GM21737 (cell line): ENCODE measurements at regions not wholly inside any gene's neighbourhood (a gene's known extent, or its start where the extent isn't known, plus 50 kb on each side); places are given as distances from the start of the nearest gene placed in this dataset.

ENCODE experiments used
- ATAC-seq: cut with Tn5 transposase; IDR thresholded peaks from one replicate; pipeline ENCODE4 v1.9.1; 2021; ENCODE audit warnings: mild to moderate bottlenecking, moderate library complexity; ENCODE audit not compliant: unreplicated experiment

DNA sequence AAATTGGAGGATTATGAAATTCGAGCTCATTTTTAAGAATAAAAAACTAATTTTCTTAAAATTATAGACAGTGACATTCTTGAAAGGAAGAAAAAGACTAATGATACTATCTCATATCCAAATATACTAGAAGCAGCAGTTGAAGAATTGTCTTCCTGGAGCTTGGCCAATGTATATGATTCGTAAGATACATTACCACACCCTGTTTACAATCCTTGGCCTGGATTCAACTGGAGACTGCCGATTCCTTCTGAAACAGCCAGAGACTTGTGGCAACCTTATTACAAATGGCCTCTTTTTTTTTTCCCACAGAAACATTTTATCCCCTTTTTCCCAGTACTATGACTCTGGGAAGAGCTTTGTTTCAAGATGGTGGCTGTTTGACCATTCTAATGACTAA, 571.2 kb upstream of the FAT1 start:
- ATAC-seq: no peak

DNA sequence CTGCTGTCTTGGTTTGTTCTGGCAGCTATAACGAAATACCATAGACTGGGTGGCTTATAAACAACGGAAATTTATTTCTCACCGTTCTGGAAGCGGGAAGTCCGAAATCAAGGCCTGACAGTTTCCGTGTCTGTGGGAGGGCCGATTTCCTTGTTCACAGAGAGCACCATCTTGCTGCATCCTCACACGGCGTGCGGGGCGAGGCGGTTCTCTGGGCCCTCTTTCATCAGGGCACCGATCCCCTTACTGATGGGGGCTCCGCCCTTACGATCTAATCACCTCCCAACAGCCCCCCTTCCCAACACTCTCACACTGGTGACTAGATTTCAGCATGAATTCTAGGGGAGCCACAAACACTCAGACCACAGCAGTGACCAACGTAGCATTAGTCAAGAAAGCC, 578.3 kb upstream of the FAT1 start:
- ATAC-seq: no peak

DNA sequence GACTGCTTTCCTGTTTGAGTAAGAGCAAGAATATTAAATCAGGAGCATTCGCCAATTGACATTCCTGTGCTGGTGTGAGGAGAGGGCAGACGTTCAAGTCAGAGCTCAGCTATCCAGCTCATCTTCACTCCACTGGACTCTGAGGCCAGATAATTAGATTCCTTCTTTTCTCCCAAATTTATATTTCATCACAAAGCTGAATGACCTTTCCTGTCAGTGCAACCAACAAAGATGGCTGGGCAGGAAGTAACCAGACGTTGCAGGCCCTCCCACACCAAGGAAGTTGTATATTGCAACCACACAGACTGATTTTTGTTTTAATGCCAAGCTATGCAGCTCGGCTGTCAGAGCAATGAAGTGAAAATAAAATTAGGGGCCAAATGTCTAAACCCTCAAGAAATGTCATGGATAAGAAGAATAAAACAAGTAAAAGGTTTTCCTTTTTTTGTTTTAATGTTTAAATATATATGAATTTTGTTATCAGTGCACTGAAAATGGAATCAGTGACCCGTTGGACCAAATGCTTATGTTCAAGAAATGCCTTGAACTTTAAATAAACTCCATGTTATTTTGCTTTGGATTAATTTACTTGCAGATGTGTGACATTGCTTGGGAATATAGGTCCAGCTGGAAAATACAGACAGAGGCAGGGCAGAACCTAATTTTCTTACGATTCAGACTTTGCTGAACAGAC, 578.9 kb upstream of the FAT1 start:
- ATAC-seq: no peak

DNA sequence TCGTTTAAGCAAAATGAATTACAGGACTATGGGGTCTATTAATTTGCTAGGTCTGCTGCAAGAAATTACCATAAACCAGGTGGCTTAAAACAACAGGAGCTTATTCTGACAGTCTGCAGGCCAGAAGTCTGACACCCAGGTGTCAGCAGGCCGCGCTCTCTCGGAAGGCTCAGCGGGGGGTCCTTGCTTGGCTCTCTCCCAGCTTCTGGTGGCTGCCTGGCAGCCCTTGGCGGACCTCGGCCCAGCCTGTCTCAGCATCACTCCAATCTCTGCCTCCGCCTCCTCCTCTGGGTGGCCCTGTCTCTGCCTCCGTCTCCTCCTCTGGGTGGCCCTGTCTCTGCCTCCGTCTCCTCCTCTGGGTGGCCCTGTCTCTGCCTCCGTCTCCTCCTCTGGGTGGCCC, 580.5 kb upstream of the FAT1 start:
- ATAC-seq: no peak

DNA sequence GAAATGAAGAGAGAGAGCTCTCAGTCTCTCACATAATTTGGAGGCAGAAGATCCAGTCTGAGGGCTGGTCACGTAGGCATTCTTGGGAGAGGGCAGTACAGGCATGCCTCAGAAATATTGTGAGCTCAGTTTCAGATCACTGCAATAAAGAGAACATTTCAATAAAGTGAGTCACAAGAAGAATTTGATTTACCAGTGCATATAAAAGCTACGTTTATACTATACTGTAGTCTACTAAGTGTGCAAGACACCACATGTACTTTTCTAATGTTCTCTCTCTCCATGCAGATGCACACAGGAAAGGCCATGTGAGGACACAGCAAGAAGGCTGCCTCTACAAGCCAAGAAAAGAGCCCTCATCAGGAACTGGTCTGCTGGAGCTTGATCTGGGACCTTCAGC, 583.5 kb upstream of the FAT1 start:
- no peak for ATAC-seq

DNA sequence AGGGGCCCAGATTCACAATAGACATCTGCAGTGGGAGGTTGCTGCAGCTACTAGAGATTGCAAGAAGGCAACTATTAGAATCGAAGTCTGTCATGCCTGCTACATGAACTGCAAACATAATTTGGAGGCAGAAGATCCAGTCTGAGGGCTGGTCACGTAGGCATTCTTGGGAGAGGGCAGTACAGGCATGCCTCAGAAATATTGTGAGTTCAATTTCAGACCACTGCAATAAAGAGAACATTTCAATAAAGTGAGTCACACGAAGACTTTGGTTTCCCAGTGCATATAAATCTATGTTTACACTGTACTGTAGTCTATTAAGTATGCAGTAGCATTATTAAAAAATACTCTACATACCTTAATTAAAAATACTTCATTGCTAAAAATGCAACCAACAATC, 585.8 kb upstream of the FAT1 start:
- ATAC-seq: no peak

DNA sequence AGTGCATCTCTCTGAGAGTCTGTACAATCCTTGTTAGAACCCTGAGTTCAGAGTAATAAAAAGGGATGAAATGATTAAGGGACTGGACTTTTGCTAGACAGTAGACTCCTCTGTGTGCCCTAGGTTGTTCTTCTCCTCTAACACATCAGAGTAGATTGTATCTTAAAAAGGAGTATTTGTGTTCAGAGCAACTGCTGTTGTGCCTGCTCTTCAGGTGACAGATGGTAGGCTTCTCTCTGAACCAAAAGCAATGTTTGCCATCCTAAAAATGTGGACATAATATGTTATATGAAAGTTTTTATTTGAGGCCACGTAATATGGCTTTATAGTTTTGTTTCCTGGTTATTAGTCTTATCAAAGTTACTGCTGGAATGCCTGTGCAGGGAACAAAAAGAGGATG, 588.6 kb upstream of the FAT1 start:
- no peak for ATAC-seq

DNA sequence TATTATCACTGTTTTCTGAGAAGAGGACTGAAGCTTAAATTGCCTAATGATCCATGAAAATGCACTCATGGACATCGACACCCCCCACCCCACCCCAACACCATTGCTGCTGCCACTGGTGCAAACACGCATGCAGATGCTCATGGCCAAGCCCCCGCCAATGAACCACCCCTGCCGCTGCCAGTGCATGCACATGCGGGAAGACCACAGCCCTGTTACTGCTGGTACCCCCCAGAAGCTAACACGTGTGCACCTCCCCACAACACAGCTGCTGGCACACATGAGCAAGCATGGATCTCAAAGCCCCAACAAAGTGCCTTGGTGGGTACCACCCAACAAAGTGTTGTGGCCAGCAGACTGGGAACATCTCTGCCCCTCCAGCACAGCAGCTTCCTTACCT, 594.1 kb upstream of the FAT1 start:
- ATAC-seq: no peak

DNA sequence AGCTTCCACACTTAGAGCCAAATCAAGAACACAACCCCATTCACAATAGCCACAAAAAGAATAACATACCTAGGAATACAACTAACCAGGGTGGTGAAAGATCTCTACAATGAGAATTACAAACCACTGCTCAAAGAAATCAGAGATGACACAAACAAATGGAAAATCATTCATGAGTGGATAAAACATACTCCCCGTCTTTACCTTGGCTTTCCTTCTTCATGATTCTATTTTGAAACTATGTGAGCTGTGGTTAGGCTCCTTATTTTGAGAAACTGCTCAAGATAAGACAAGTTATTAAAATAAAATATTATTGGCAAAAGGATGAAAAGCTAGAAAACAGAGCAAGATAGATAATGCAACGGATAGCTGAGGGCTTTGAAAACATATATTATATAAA, 598.1 kb upstream of the FAT1 start:
- ATAC-seq: no peak

DNA sequence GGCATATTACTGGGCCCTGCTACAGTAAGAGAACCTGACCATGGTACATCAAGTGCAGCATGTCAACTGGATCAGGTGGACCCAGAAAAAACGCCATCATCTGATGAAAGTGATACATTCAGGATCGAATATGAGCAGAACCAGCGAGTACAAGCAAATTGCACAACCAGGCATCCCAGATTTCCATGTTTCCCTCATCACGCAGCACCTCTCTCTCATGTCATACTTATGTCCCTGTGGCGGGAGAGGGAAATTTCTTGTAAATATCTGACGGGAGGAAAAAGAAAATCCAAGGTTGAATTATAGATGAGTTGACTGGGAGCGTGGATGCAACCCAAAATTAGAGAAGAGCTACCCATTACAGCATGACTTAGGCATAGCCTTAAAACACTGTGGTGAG, 608.5 kb upstream of the FAT1 start:
- ATAC-seq: no peak

DNA sequence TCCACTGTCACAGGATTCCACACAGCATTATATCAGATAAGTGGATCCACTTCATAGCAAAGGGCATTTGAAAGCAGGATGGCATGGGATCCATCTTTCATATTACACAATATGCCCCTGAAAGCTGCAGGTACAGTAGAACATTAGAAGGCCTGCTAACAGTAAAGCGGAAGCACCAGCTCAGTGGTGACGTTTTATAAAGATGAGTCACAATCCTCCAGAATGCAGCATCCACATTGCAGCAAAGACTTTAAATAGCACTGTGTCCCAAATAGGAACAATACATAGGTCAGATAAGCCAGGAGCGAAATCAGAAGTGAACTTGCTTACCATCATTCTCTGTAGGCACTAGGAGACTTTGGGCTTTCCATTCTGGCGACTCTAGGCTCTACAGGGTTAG, 609.5 kb upstream of the FAT1 start:
- no peak for ATAC-seq

DNA sequence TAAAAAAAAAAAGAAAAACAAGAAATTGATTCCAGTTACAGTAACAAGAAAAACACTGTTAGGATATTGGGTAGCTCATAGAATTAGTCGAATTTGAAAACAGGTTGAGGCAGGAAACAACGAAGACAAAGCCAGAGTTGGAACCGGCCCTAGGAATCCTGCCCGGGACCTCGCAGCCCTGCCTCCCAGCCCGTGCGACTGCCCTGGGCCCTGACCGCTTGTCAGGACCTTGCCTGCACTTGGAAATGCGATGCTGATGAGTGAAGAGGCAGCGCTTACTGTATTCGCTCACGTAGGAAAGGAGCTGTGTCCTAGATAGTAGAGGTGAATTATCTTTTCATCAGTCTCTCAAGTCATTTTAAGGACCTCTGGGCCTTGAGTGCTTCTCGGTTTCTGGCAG, 611.7 kb upstream of the FAT1 start:
- no peak for ATAC-seq

DNA sequence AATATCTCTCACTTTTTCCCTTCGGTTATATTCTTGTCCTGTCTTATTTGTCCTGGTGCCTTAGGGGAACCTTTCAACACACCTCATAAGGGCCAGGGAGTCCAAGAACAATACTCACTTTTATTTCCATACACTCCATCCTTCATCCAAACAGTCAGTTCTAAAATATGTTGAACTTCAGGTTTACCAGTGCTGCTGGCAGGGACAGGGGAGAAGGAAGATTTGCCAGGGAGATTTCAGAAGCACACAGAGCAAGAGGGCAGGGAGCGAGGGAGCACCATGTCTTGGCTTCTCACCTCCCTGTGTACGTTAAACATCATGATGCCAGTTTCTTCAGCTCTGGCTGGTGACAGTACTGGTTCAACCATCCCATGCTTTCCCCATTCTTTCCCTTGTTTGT, 631.1 kb upstream of the FAT1 start:
- no peak for ATAC-seq

DNA sequence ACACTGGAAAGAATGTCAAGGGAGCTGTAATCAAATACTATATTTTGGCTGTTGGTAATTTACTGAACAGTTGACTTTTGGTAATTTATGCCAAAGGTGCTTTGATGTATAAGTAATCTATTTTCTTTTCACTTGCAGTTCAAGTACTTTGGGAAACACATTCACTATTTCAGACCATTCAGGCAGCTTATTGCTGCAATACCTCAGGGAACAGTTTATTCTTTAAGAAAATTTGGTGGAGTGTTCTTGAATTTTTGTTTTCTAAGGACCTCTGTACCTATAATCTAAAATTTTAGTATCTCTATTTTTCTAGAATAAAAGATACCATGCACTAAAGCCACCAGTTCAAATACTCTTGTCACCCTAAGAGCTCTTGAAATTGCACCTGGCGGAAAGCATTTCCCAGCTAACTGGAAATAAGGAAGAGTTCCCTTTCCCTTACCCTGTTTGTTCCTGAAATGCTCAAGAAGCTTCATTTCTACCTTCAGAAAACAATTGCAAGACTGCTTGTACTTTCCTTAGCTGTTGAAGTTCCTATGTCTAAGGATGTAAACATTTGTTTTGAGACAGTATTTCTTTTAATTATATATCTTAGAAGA, 633.5 kb upstream of the FAT1 start:
- ATAC-seq: no peak

DNA sequence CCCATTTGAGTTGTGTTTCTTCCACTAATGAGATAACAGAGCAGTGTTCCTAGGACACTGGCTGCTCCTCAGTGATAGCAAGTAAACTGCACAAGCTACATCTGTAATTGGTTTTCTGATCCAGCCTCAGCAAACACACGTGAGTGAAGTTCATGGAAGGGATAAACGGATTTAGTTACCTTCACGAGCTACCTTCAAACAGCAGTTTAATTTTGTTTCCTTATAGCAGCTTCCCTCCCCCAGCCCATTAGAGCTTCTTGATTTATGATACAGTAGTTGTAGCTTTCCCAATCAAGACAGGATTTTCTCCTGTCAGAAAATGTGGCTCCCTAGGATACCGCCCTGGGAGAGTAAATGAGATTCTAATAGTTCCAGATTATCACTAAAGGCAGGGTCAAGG, 634.2 kb upstream of the FAT1 start:
- no peak for ATAC-seq

DNA sequence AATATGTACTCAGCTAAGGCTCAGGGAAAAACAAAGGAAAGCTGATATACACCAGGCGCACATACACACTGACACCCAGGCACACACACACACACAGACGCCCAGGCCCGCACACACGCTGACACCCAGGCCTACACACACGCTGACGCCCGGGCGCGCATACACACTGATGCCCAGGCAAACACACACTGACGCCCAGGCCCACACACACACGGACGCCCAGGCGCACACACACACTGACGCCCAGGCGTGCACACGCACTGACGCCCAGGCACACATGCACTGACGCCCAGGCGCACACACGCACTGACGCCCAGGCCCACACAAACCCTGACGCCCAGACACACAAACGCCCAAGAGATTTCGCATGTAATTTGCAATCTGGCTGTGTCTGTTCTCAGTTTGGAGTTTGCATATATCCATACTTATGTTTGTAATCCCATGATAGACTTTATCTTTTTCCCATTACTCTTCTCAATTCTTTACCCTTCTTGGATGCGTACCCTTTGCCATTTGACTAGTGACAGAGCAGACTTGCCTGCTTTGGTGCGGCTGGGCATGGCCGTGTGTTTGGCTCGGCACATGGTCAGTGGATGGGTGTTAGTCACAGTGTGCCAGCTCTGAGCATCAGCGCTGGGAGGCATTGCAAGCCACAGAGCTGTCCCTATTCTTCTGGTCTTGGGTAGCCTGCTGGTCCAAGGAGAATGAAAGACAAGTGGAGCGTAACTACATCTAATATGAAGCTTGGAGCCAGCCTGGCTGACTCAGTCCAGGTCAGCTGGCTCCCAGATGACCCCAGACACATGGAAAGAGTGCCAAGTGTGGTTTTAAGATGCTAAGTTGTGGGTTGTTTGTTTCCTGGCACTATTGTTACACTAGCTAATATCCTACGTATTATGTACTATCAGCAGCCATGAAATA, 632.4 kb upstream of the ZFP42 start:
- ATAC-seq: no peak

DNA sequence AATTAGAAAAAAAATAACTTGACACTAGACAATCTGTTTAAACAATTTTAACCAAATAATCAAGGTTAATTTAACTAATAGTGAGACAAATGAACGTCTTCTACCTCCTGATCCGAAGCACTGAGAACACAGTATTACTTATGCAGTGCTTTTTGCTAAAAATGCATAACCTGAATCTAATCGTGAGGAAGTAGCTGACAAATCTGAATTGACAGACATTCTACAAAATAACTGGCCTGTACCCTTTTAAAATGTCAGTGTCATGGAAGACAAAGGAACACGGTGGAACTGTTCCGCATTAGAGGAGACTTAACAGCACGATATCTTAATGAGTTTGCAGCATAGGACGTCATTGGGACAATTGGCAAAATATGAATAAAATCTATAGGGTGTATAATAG, 631.2 kb upstream of the ZFP42 start:
- ATAC-seq: no peak

DNA sequence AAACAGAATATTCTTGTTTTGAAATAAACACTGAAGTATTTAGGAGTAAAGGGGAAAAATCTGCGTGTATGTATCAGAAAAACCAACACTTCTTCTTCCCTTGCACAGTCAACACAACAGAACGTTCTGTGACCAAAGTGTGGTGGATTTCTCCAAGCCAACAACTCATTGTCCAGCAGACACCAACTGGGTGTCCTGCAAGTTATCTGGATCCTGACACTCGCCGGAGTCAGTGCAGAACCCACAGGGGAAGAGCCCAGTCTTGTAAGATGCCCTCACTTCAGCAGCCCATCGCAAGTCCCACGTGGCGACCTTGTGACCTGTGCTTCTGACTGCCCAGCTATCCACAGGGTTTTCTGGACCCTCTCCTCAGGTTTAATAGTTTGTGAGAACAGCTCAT, 630.7 kb upstream of the ZFP42 start:
- ATAC-seq: no peak

DNA sequence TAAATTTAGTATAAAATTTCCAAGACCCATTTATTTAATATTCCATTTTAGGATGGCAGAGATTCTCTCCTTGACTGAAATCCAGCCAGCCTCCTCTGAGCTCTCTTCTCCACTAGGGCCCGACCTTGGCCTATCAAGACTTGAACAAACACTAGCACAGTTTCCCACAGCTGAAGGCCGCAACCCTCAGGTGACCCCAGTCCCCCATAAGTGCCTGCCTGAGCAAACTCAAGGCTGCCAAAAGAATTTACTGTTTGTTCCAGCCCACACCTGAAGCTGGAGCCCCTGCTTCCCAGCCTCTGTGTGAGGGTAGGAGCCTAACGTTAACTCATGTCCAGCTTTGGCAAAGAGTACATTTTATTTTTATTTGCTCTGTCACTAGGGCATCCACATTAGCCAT, 629.0 kb upstream of the ZFP42 start:
- no peak for ATAC-seq

DNA sequence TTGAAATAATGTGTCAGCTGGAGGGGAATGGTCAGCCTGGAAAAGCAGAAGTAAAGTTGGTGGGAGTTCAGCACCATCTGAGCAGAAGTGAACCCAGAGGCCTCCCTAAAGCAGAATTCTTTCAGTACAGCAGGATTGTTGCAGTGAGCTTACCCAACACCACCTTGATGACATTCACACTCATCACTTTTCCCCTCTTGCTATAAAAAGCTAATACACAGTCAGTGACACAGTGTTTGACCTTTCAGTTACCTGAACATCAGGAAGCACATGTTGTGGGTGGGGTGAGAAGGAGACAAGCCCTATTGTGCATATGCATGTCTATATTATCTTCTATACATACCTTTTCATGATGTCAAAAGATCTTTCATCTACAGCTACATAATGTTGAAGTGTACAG, 624.7 kb upstream of the ZFP42 start:
- ATAC-seq: no peak

DNA sequence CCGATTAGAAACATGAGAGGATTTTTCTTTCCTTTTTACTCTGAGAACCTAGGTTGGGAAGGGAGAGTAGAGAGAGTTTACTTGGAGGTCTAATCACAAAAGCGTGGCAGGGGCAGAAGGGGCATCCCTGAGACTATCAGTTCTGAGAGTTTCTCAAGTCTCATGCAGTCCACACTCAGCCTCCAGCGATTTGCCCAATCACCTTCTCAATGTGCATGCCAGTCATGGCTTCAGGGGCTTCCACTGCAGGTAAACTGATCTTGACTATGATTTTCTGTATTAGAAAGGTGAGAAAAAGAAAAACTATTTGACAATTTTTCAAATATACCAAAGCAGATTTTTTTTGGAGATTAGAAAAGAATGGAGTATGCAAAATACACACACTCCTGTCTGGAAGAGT, 617.1 kb upstream of the ZFP42 start:
- ATAC-seq: no peak

DNA sequence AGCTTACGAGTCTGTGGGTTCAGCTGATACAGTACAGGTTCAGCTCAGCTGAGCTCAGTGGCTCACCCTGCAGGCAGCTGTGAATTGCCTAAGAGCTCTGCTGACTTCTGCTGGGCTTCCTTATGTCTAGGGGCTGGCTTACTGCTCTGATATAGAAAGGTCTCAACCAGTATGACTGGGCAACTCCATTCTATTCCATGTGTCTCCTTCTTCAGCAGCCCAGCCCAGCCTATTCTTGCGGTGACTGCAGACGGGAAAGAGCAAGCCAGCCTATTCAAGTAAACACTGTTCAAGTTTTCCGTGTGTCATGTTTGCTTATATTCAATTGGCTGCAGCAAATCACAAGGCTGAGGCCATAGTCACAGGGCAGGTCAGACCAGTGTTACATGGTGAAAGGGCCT, 615.4 kb upstream of the ZFP42 start:
- no peak for ATAC-seq
